ENCODE measurements at regions not wholly inside any gene's neighbourhood (a gene's known extent, or its start where the extent isn't known, plus 50 kb on each side); places are given as distances from the start of the nearest gene placed in this dataset.

GRCh38 chr20:47888351-47888750, 103.1 kb upstream of the SULF2 start:
- TF ChIP-seq POLR2A (IDR thresholded peaks at IDR 0.05; ENCODE audit: low read depth, low read length) (no peak), POLR2AphosphoS5 (IDR thresholded peaks at IDR 0.05; ENCODE audit: low read depth, low read length) (no peak), POU2F2 (IDR thresholded peaks at IDR 0.05; ENCODE audit: low read depth, low read length) (no peak), SPI1 (IDR thresholded peaks at IDR 0.05; ENCODE audit: low read depth, low read length) (no peak)
